Spleen (tissue), 7 donors: ENCODE measurements at regions not wholly inside any gene's neighbourhood (a gene's known extent, or its start where the extent isn't known, plus 50 kb on each side); places are given as distances from the start of the nearest gene placed in this dataset.

Experiments
- POLR2A ChIP-seq, 3 donors: fragments of 450-650 bp; IDR thresholded peaks; one replicate each; pipeline ENCODE4 v1.5.1; 2017; ENCODE audit warnings: antibody characterized with exemption in 3 of 3, mild to moderate bottlenecking in 1 of 3
- TF ChIP-seq, protein P1 (sequence below), 11 experiments: fragments of 200-600 bp in 7 of 11; fragments of 450-650 bp in 4 of 11; sonication (generic) in 4 of 11; IDR thresholded peaks in 8 of 11; conservative IDR thresholded peaks in 3 of 11; 1 replicate in 7 of 11; 2 replicates in 4 of 11; pipeline versions ENCODE4 v1.4.0 to v1.8.0; 2016 to 2021; ENCODE audit warnings: antibody characterized with exemption in 11 of 11, inconsistent platforms in 4 of 11, mild to moderate bottlenecking in 1 of 11
- donor health status: DM: no; HTN: no; CAD: no; lungs with moderate emphysema.
- donor health status: DM: no; HTN: no; CAD: no.
- donor health status: DM: no; HTN: no; CAD: no.

DNA sequence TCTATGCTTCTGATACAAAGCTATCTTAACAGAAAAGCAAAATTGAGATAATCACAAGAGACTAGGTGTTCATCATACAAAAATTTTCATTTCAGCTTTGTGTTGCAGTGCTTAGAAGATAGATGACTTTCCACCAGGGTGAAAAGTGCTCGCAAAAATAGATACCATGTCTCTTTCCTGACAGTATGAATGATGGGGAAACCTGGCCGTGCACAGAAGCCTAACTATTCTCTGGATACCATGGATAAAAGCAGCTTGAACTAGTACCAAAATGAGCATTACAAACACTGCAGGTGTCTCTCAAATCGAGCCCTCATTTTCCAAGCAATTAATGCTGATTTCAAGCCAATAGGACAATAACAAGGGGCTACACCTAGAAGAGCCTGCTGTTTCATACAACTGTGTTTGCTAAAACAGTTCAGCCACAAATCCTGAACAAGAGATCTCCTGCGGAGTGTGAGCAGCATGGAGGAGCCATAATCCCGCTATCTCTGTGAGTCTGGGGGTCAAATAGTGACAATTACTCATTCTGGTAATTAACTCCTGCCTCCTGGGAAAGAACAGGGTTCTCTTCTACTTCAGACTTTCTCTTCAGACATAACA, 507.6 kb downstream of the PID1 start:
- TF ChIP-seq, protein P1, sequence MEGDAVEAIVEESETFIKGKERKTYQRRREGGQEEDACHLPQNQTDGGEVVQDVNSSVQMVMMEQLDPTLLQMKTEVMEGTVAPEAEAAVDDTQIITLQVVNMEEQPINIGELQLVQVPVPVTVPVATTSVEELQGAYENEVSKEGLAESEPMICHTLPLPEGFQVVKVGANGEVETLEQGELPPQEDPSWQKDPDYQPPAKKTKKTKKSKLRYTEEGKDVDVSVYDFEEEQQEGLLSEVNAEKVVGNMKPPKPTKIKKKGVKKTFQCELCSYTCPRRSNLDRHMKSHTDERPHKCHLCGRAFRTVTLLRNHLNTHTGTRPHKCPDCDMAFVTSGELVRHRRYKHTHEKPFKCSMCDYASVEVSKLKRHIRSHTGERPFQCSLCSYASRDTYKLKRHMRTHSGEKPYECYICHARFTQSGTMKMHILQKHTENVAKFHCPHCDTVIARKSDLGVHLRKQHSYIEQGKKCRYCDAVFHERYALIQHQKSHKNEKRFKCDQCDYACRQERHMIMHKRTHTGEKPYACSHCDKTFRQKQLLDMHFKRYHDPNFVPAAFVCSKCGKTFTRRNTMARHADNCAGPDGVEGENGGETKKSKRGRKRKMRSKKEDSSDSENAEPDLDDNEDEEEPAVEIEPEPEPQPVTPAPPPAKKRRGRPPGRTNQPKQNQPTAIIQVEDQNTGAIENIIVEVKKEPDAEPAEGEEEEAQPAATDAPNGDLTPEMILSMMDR (IDR thresholded peaks at IDR 0.05 in 8 of 11, conservative IDR thresholded peaks at IDR 0.05 in 3 of 11) = no peak
- TF ChIP-seq POLR2A (IDR thresholded peaks at IDR 0.05) = no peak
